ENCODE measurements at regions not wholly inside any gene's neighbourhood (a gene's known extent, or its start where the extent isn't known, plus 50 kb on each side); places are given as distances from the start of the nearest gene placed in this dataset.

DNA sequence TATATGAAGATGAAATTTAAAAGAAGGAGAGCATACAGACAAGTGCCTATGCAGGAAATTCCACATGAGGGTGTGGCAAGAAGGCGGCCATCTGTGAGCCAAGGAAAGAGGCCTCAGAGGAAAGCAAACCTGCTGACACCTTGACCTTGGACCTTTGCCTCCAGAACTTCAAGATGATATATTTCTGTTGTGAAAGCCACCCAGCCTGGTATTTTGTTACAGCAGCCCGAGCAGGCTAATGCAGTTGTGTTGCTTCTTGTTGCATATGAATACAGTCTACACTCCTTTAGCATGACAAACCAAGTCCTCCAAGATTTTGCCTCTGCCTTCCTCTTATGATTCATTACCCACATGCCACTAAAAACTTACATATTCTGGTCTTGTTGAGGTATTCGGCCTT, 374.8 kb upstream of the TRIB2 start:
- no peak for DNase-seq (ENCODE audit: low read depth in 2 of 2)

DNA sequence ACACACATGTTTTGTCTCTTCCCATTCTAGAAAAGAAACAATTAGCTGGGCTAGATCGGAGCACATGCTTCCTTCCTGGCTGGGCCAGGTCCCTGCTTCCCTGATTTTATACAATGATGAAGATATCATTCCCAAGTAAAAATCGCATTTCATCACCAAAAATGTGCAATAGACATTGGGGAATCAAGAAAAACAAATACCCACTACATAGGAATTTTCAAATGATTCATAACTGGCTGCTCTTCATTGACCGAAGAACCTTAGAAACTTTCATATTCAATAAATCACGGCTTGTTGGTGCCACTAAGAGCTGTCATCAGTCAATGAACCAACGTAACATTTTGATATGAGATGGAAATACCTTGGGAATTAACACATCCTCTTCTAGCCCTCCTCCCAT, 373.6 kb upstream of the TRIB2 start:
- no peak for DNase-seq (ENCODE audit: low read depth in 2 of 2)

DNA sequence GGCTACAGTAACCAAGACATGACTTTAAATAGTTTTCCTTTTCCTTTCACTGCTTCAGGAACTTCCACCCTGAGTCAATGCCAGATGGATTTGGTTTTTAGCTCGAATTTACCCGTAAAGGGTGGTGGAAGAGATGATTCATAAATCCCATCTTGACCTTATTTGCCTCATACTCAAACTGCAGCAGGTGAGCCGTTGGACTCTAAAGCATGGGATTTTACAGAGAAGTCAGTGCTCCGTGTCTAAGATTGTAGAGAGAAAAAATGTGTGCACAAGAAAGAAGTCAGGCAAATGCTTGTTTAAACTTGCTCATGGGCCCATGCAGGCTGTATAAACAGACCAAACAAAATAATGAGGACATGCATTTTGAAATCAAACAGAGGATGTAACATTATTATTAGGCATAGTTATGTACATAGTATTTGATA, 369.7 kb upstream of the TRIB2 start:
- no peak for DNase-seq (ENCODE audit: low read depth in 2 of 2)

DNA sequence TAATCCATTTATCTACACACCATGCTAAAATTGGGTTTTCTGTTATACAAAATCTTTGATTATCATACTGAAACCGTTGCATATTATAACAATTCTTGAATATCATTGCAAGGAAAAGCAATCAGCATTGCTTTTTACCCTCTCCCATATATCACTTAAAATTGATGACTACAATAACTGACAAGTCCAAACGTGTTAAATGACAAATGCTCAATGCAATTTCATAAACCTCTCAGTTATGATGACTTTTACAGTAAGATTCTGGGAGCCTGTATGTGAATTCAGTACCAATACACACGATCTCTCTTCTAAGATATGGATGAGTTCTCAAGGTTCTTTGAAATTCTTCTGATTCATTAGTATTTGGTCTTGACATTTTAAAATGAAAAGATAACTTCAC, 368.5 kb upstream of the TRIB2 start:
- no peak for DNase-seq (ENCODE audit: low read depth in 2 of 2)

DNA sequence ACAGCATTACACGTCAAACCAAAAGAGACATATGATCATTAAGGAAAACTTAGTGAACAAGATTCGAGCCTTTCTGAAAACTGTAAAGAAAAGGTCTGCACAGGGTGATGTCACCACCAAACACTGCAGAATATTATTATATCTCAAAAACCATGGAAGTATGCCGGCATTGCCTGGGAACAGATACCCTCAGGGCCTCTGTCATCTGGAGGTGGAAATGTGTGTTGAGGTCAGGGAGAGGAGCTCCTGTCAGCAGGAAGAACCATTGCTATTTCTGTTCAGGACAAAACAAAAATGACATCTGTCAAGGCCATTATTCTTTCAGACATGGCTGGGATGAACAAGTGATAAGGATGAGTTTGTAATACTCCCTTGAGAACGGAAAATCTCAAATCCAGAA, 365.9 kb upstream of the TRIB2 start:
- DNase-seq (ENCODE audit: low read depth in 2 of 2) = no peak

DNA sequence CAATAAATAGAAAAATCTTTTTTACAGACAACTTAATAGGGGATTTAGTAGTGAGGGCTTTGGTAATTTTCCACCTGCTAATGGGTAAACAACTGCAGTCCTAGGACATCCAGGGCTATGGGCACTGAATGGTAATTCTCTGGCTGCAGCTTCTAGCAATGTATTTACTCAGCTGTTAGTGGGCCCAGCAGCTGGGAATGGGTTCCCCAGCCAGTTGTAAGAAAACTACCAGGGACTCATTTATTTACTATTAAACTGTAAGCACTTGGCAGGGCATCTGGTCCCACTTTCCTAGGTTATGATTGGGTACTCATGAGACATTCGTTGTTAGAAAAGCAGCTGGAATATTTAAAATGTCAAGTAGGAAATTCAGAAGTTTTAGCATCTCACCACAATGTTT, 363.8 kb upstream of the TRIB2 start:
- DNase-seq (ENCODE audit: low read depth in 2 of 2) = no peak

DNA sequence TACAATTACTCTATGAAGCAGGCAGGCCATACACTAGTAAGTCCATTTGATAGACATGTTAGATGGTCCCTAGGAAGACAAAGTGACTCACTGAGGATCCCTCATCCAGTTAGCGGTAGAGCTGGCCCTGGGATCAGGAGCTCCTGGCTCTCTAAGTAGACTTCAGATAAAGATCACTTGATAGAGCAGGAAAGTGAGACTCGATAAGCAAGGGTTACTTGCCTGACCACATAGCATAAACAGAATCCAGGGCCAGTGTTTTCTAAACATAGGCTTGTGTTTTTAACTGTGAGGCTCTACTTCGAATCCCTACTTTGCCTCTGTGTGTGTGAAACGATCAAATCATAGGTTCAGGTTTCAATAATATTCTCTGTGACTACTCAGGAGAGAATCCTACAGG, 355.2 kb upstream of the TRIB2 start:
- DNase-seq (ENCODE audit: low read depth in 2 of 2) = no peak

DNA sequence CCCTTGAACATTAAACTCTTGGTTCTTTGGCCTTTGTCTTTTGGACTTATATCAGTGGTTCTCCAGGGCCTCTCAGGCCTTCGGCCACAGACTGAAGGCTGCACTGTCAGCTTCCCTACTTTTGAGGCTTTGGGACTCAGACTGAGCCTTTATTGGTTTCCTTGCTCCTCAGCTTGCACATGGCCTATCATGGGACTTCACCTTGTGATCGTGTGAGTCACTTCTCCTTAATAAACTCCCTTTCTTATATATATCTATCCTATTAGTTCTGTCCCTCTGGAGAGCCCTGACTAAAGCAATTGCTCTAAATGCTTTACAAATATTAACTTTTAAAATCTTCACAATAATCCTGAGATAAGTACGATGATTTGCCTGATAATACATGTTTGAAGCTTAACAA, 353.6 kb upstream of the TRIB2 start:
- DNase-seq (ENCODE audit: low read depth in 2 of 2) = no peak

DNA sequence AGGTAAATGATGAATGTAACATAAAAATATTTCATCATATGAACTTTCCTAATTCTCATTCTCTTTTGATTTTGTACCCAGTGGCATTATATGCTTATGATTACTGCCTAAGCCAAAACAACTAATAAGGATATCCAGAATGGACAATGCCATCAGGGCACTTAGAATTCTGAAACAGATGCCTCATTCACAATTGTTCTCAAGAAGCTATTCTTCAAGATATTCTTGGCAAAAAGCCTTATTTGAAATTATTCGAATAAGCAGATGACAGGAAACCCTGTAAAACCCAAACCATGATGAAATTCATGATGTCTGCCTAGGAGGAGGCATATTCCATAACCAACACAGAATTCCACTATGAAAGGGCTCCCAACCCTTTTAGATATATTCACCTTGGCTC, 353.2 kb upstream of the TRIB2 start:
- no peak for DNase-seq (ENCODE audit: low read depth in 2 of 2)

DNA sequence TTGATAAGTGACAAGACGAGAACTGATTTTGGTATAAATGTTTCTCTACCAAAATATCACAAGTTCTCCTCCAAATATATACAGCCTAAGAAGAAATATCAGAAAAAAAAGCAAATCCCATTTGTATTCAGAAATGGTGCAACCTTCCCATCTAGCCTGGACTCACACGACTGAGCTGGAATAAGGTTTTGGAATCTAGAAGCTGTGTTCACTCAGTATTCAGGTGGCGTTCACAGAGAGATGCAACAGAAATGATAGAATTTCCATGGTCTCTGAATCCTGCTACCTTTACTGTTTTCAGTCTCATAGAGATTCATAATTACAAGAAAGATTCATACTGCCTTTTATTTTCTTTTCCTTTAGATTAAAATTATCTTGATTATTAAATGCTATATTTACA, 347.2 kb upstream of the TRIB2 start:
- DNase-seq (ENCODE audit: low read depth in 2 of 2) = no peak

DNA sequence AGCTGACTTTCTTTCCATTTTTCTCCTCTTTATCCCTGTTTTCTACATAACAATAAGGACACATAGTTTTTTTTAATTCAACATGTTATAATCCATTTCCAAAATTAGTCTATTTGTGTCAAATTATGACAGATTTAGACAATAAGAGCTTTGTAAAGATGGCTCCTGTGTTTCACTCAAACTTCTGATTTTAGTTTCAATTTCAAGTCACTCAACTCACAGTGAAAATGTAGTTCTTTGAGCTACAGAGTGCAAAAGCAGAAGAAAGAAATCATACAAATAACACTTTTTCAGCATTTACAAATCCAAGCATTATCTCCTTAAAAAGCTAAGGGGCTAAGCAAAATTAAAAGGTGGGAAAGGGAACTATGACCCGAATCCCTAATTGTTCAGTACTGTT, 340.7 kb upstream of the TRIB2 start:
- DNase-seq (ENCODE audit: low read depth in 2 of 2) = no peak

DNA sequence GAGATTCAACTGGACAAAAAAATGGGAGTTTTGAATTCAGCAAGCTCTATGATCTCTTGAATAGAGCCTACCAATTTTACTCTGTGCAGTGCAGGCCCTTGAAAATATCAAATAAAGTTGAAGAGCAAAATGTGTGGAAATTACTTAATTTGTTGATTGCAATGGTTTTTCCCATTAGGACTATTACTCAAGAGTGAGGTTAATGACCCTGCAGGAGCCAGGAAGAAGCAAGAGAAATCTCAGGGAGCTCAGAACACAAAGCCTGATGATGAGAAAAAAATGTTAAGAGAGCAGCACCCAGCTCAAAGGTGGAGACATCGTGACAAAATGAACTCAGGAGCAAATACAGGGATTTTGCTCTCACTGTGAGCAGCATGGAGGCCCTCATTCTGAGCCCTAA, 337.6 kb upstream of the TRIB2 start:
- DNase-seq (ENCODE audit: low read depth in 2 of 2) = no peak

DNA sequence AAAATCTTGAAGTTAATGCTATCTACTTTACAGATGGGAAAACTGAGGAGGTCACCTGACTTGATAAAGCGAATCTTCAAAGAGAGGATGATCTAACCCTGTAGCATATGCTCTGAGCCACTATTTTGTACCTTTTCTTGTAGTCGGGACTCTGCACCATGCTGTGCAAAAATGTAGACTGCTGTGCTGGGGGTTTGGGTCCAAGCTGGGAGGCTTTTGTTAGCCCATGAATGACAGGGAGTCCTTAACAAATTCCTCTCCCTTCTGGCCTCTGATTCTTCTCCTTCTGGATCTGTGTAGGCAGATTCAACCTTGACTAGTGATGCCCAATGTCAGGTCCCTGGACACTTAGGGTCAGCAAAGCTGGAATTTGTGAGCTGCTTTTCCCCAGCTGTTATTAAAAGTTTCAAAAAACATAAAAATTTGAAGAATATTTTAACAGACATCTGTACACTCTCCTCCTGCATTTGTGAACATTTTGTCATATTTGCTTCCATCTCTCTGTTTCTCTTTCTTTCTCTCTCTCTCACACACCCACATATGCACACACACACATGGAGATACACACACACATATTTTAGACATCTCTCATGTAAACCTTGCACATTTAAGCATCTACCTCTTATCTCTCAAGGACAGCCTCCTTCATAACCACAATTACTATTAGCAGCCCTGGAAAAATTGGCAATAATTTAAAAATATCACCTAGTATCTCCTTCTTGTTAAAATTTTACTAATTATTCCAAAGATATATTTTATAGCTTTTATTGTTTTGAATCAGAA, 335.0 kb upstream of the TRIB2 start:
- DNase-seq (ENCODE audit: low read depth in 2 of 2) = no peak

DNA sequence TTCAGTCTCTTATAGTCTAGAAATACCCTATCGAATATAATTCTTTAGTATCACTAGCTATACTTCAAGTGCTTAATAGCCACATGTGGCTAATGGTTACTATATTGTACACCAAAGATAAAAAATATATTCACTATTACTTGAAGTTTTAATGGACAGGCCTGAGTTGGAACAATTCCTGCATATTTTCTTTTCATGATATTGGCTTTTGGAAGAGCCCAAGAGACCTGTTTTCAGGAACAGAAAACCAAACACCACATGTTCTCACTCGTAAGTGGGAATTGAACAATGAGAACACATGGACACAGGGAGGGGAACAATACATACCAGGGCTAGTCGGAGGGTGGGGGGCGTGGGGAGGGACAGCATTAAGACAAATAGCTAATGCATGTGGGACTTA, 334.4 kb upstream of the TRIB2 start:
- DNase-seq (ENCODE audit: low read depth in 2 of 2) = no peak

DNA sequence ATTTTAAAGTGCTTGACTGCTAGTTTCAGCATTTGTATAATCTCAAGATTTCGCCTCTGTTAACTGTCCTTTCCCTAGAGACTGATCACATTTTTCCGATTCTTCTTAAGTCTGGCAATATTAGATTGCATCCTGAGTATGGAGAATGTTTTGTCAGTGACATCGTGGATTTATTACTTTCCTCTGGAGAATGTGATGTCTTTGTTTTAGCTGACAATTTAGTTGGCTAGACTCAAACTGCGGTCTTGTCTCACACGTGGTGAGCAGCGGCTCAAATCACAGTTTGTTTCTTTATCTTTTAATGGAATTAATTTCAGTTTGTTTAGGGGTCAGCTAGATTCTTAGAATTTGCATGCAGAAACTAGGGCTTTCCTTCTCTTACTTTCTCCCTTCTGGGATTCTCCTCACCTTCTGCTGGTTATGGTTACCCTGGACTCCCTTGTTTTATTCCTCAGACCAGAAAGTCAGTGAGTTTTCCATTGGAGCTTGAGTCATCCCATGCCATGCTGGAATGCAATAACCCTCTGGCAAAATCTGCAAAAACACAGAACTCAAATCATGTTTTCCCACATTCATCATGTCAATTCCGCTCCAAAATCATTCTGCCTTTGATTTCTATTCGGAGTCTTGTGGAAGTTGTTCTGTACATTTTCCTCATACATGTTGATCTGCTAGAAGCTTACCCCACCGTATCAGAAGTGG, 327.2 kb upstream of the TRIB2 start:
- no peak for DNase-seq (ENCODE audit: low read depth in 2 of 2)

DNA sequence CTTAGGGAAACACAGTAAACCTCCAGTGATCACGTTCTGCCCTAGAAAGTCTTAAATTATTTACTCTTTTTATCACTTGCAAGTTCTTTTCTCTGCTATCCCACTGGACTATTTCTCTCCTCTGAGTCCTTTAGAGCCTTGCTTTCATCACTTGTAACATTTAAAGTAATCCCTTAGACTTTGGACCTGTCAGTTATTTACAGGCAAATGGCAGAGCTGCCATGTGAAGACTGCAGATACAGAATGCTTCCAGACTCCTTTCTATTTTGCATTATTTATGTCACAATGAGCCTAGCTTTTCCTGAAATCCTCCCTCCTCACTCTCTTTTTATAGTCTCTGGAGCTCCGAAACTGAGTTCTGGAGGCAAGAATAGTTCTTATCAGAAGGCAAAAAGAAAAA, 325.6 kb upstream of the TRIB2 start:
- DNase-seq (ENCODE audit: low read depth in 2 of 2) = no peak

DNA sequence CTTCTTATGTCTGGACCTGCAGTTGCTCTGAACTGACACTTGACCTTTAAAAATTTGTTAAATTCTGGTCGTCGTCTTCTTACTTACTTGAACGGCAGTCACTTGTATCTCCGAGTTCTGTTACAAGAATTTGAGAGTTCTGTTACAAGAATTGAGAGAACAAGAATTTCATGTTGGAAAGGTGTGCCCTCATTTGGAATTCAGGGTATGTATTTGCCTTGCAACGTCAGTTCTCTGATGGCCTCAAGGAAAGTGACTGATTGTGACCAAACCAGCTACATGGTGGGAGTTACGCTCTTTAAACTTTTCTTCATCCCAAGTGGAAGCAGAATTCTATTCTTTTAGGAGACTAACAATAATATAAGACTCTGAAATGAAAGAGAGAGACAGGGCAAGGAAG, 320.0 kb upstream of the TRIB2 start:
- DNase-seq (ENCODE audit: low read depth in 2 of 2) = no peak

DNA sequence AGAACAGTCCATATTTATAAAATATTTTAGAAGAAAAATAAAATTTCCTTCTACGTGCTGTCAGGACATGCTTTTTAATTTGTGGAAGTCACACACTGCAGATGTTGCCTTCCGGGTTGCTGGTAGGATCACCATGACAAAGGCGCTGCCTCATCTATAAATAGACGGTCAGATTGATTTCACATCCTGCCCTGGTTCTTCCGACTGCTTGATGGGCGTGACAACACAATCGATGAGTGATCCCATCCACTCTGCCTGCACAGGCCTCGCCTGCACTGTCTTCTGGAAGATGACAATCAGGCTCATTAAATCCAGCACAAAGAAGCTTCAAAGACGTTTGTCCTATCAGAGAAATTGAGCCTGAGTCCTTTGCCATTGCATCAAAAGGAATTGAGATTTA, 318.9 kb upstream of the TRIB2 start:
- no peak for DNase-seq (ENCODE audit: low read depth in 2 of 2)

DNA sequence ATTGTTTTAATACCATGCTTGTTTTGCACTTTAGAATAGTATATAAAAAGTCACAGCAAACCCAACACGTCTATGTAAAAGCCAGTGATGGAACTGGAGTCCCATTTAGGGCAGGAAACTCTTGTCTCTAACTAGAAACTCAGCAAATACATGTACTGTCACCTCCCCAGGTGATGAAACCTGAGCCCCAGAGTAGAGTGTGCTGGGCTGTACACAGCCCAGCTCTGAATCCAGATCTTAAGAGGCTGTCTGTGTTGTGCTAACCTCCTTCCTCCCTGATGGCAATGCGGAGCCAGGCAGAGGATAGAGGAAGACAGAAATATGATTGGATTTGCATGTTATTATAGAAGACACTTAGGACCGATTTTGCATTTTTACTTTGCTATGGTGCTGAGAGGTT, 317.5 kb upstream of the TRIB2 start:
- no peak for DNase-seq (ENCODE audit: low read depth in 2 of 2)

DNA sequence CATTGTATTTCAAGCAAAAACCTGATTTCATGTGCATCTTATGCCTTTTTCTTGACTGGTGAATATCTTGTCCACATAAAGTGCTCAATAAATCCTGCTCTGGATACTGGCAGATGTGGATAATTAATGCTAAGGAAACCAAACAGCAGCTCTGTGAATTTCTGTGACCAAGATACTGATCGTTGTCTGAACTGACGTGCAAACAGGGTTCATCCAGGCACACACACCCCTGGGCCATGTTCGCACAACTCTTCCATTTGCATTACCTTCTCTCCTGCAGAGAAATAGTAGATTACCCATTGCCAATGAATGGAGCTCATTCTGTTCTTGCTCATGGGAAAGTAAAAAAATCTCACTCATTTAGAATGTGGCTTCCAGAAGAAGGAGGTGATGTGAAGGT, 316.2 kb upstream of the TRIB2 start:
- no peak for DNase-seq (ENCODE audit: low read depth in 2 of 2)

DNA sequence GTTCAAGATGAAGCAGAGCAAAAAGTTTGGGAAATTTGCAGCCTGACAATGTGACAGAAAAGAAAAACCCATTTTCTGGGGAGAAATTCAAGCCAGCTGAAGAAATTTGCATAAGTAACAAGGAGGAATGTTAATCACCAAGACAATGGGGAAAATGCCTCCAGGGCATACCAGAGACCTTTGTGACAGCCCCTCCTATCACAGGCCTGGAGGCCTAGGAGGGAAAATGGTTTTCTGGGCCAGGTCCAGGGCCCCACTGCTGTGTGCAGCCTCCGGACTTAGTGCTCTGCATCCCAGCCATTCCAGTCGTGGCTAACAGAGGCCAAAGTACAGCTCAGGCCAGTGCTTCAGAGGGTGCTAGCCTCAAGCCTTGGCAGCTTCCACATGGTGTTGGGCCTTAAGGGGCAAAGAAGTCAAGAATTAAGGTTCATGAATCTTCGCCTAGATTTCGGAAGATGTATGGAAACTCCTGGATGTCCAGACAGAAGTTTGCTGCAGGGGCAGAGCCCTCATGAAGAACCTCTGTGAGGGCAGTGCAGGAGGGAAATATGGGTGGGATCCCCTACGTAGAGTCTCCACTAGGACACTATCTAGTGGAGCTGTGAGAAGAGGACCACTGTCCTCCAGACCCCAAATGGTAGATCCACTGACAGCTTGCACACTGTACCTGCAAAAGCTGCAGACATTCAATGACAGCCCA, 314.1 kb upstream of the TRIB2 start:
- DNase-seq (ENCODE audit: low read depth in 2 of 2) = no peak

DNA sequence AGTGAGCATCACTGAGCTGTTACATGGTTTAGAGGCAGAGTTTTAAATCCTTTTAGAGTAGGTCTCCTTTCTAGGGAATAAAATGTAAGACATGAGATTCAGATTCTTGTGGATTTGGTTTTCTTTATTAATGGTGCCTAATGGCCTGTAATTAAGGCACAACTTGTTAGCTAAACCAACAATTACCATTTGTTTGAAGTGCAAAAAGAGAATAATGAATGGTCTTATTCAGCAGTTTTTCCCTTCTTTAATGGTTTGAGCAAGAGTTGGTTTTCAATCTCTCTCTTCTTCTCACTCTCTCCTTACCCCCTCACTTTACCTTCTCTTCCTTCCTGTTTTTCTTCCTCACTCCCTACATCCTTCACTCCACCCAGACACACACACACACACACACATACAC, 312.2 kb upstream of the TRIB2 start:
- DNase-seq (ENCODE audit: low read depth in 2 of 2) = no peak

DNA sequence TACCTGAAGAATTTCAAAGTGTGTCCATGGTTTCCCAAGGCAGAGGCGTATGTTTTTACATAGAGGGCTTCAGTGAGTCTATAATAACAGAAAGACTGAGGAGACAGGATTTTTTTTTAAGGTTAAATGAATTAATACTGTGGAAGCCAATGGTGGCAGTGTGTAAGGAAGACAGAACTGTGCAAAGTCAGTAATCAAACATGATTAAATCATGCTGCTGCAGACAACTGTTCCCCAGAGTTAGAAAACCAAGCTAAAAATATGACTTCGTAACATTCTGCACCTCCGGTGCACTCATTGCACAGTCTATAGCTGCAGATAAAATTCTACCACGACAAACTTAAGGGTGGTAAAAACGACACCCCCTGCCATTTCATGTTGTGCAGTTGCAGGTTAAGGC, 309.6 kb upstream of the TRIB2 start:
- DNase-seq (ENCODE audit: low read depth in 2 of 2) = no peak
